PFSK-1 (cell line): ENCODE measurements at regions not wholly inside any gene's neighbourhood (a gene's known extent, or its start where the extent isn't known, plus 50 kb on each side); places are given as distances from the start of the nearest gene placed in this dataset.

Source experiments
- FOXP2 ChIP-seq: optimal IDR thresholded peaks from 2 replicates; pipeline ENCODE3; 2011; ENCODE audit warnings: borderline replicate concordance, control low read depth, inconsistent platforms; ENCODE audit not compliant: insufficient read depth; ENCODE audit errors: extremely low read length, extremely low read depth
- POLR2AphosphoS5 ChIP-seq: IDR thresholded peaks from 2 replicates; pipeline ENCODE4 v1.6.1; 2012; ENCODE audit warnings: low read depth, mild to moderate bottlenecking, control low read depth, low read length, moderate library complexity
- SIN3A ChIP-seq: IDR thresholded peaks from 2 replicates; pipeline ENCODE4 v1.6.1; 2012; ENCODE audit warnings: mild to moderate bottlenecking, low read length, moderate library complexity, borderline replicate concordance; ENCODE audit not compliant: insufficient read depth
- TAF1 ChIP-seq: IDR thresholded peaks from 2 replicates; pipeline ENCODE4 v1.6.1; 2012; ENCODE audit warnings: low read length, control low read depth, borderline replicate concordance; ENCODE audit not compliant: insufficient read depth
- TF ChIP-seq, protein P1 (sequence below), 2 experiments: IDR thresholded peaks; 2 replicates each; pipeline versions ENCODE4 v1.6.1 to v1.8.0; 2011 to 2012; ENCODE audit warnings: low read depth in 2 of 2, low read length in 2 of 2, control low read depth in 1 of 2, inconsistent platforms in 1 of 2, mild to moderate bottlenecking in 1 of 2, moderate library complexity in 1 of 2; ENCODE audit not compliant: insufficient read depth in 1 of 2

DNA sequence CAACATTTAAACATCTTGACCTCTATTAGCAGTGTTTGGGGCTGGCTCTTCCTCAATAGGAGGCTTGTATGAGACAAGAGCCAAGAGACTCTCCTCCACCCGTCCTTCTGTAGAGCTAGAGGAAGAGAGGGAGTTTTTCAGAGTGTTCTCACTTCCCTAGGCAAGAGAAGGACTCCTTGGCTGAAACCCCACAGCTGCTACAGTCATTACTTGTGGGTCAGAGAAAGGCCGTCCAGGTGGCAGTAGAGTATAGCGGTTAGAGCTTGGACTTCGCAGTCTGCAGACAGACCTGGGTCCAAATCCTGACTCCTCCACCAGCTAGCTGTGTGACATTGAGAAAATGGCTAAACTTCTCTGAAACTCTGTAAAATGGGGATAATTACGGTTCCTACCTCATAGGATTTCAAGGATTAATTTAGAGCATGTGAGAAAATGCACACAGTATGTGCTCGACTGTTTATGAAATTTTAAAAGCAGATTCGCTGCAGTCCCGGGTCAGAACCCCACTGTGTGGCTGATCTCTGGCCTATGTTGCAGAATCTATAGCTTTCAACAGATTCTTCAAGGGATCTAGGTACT lies 80.8 kb upstream of the ARAP3 start:
- no peak for TF ChIP-seq SIN3A
- no peak for TF ChIP-seq FOXP2
- no peak for TF ChIP-seq TAF1
- TF ChIP-seq, protein P1, sequence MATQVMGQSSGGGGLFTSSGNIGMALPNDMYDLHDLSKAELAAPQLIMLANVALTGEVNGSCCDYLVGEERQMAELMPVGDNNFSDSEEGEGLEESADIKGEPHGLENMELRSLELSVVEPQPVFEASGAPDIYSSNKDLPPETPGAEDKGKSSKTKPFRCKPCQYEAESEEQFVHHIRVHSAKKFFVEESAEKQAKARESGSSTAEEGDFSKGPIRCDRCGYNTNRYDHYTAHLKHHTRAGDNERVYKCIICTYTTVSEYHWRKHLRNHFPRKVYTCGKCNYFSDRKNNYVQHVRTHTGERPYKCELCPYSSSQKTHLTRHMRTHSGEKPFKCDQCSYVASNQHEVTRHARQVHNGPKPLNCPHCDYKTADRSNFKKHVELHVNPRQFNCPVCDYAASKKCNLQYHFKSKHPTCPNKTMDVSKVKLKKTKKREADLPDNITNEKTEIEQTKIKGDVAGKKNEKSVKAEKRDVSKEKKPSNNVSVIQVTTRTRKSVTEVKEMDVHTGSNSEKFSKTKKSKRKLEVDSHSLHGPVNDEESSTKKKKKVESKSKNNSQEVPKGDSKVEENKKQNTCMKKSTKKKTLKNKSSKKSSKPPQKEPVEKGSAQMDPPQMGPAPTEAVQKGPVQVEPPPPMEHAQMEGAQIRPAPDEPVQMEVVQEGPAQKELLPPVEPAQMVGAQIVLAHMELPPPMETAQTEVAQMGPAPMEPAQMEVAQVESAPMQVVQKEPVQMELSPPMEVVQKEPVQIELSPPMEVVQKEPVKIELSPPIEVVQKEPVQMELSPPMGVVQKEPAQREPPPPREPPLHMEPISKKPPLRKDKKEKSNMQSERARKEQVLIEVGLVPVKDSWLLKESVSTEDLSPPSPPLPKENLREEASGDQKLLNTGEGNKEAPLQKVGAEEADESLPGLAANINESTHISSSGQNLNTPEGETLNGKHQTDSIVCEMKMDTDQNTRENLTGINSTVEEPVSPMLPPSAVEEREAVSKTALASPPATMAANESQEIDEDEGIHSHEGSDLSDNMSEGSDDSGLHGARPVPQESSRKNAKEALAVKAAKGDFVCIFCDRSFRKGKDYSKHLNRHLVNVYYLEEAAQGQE (IDR thresholded peaks at IDR 0.05; ENCODE audit: insufficient read depth in 1 of 2, low read depth in 2 of 2, low read length in 2 of 2) = no peak
- TF ChIP-seq POLR2AphosphoS5 = no peak

DNA sequence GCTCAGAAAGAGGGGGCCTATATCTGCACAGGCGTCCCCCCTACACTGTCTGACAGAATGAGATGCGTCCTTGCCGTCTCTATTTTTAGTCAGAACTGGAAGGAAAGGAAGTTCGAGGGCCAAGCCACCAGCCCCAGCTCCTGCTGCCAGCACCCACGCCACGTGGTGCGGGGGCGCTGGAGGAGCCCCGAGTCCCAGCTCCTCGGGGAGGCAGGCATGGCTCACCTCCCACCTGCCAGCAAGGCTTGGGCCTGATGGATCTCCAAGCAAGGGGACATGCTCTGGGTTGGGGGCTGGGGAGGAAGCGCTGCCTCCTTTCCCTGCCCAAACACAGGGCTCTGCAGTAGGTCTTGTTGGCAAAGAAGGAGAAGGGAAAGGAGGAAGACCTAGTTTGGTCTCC lies 80.3 kb upstream of the ARAP3 start:
- no peak for TF ChIP-seq TAF1
- TF ChIP-seq, protein P1 (IDR thresholded peaks at IDR 0.05; ENCODE audit: insufficient read depth in 1 of 2, low read depth in 2 of 2, low read length in 2 of 2) = no peak
- no peak for TF ChIP-seq POLR2AphosphoS5
- TF ChIP-seq FOXP2 = no peak
- TF ChIP-seq SIN3A = no peak

DNA sequence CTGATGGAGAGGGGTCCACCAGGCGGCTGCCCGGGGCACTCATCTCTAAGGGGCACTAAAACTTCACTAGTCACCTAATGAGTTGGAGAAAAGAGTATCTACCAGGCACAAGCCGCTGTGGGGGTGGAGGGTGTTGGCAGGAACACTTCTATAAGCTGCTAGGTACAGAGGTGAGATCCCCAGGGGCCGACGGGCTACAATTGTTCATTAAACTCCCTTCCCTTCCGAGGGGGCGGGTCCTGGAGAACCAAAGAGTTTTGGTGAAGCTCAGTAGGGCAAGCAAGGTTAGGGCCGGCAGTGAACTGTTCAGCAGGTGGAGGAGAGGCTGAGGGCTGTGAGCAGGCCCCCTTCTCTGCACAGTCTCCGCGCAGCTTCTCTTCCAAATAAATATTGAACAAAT lies 78.7 kb upstream of the ARAP3 start:
- TF ChIP-seq TAF1 (no peak), FOXP2 (no peak), SIN3A (no peak), POLR2AphosphoS5 (no peak)
- TF ChIP-seq, protein P1 (IDR thresholded peaks at IDR 0.05; ENCODE audit: insufficient read depth in 1 of 2, low read depth in 2 of 2, low read length in 2 of 2) = no peak

DNA sequence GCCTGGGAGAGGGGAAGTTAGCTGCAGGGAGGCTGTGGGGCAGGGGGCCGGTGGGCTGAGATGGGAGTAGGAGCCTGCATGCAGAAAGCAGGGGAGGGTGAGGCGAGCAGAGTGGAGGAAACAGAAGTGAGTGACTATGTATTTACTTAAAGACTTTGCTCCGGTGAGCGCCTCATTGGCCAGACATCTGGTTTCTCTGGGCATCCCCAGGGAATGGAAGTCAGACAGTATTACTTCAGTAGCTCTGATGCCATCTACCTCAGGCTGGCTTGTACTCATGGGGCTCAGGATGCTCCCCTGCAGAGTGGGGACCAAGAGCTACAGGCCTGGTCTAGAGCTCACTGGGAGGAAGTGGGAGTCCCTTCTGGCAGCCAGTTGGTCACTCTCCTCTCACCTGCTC lies 78.2 kb upstream of the ARAP3 start:
- TF ChIP-seq TAF1 = no peak

DNA sequence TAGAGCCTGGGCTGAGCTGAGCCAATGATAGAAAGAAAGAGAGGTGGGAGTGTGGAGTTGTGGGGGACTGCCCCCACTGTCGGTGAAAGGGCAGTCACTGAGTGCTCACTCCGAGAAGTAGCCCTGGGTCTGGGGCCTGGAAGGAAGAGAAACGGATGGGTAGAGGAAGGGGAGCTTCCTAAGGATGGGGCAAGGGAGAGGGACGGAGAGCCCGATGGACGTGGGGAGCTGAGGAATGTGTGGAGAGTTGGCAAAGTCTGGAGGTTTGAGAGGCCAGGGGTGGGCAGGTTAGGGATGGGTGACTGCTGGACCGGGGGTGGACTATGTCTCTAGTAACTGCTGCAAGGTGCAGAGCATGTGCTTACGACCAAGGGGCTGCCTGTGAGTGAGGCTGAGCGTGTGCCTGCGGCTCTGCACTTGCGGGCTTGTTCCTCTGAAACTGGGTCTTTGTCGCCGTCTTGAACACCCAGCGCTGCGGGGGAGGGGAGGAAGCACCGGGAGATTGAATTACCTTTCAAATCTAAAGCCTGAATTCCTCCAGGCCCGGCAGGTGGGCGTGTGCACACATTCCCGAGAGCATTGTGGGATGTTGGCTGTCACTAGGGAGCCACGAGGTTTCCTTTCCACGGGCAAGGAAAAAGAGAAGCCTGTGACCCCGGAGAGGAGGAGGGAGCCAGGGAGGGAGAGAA lies 76.4 kb upstream of the ARAP3 start:
- TF ChIP-seq TAF1 (no peak), POLR2AphosphoS5 (no peak), SIN3A (no peak), FOXP2 (no peak)
- TF ChIP-seq, protein P1 (IDR thresholded peaks at IDR 0.05; ENCODE audit: insufficient read depth in 1 of 2, low read depth in 2 of 2, low read length in 2 of 2) = no peak
